C4-2B (cell line): ENCODE measurements at regions not wholly inside any gene's neighbourhood (a gene's known extent, or its start where the extent isn't known, plus 50 kb on each side); places are given as distances from the start of the nearest gene placed in this dataset.

ENCODE experiments used
- H3K27ac ChIP-seq: fragments of 450-650 bp; 2 replicates; pipeline ENCODE4 v1.5.1; 2017
- ZFX ChIP-seq: fragments of 450-650 bp; IDR thresholded peaks from 2 replicates; pipeline ENCODE4 v1.6.1; 2017
- TF ChIP-seq, protein P1 (sequence below): fragments of 450-650 bp; conservative IDR thresholded peaks from 2 replicates; pipeline ENCODE4 v1.5.1; 2017; ENCODE audit warnings: mild to moderate bottlenecking

DNA sequence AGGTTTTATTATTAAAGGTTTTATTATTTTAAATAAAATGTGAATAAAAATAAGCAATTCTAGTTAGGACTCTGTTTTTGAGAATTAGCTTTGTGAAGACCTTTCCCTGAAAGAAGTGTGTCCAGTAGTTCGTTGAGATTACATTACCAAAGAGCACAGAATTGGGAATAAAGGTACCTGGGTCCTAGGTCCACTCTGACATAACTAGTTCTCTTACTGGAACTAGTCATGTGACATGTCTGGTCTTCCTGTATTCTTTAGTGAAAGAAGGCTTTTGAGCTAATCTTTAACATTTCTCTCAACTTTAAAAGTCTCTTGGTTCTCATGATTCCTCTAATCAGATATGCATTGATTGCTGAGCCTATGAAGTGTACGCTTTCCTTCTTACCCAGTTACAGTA lies 292.0 kb upstream of the SMIM31 start:
- TF ChIP-seq, protein P1, sequence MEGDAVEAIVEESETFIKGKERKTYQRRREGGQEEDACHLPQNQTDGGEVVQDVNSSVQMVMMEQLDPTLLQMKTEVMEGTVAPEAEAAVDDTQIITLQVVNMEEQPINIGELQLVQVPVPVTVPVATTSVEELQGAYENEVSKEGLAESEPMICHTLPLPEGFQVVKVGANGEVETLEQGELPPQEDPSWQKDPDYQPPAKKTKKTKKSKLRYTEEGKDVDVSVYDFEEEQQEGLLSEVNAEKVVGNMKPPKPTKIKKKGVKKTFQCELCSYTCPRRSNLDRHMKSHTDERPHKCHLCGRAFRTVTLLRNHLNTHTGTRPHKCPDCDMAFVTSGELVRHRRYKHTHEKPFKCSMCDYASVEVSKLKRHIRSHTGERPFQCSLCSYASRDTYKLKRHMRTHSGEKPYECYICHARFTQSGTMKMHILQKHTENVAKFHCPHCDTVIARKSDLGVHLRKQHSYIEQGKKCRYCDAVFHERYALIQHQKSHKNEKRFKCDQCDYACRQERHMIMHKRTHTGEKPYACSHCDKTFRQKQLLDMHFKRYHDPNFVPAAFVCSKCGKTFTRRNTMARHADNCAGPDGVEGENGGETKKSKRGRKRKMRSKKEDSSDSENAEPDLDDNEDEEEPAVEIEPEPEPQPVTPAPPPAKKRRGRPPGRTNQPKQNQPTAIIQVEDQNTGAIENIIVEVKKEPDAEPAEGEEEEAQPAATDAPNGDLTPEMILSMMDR = no peak
- no peak for TF ChIP-seq ZFX
- H3K27ac ChIP-seq = no peak overlapping the region

- no peak overlapping the region for H3K27ac ChIP-seq
- no peak for TF ChIP-seq ZFX
- TF ChIP-seq, protein P1 = no peak
These were observed 291.5 kb upstream of the SMIM31 start for GRCh38 chr4:164462471-164462870.

DNA sequence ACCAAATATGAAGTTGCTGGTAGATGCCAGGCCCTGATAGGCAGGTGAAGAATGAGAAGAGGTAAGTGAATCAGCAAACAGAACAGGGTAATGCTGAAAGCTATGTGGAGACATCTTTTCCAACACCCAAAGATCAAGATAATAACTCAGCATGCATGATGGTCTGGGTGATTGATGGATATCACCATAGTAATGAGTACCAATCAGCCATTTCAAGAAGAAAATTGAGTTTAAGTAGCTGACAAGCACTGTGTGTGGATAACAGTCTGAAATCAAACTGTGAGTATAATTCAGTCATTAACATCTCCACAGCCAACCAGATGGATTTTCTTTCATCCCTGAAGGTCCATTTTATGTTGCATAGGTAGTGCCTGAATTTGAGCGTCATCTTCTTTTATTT lies 289.6 kb upstream of the SMIM31 start:
- TF ChIP-seq ZFX = no peak
- TF ChIP-seq, protein P1 = no peak
- H3K27ac ChIP-seq = no peak overlapping the region

GRCh38 chr4:164467493-164467892 lies 286.4 kb upstream of the SMIM31 start:
- H3K27ac ChIP-seq = no peak overlapping the region
- TF ChIP-seq ZFX = no peak
- TF ChIP-seq, protein P1 = no peak

DNA sequence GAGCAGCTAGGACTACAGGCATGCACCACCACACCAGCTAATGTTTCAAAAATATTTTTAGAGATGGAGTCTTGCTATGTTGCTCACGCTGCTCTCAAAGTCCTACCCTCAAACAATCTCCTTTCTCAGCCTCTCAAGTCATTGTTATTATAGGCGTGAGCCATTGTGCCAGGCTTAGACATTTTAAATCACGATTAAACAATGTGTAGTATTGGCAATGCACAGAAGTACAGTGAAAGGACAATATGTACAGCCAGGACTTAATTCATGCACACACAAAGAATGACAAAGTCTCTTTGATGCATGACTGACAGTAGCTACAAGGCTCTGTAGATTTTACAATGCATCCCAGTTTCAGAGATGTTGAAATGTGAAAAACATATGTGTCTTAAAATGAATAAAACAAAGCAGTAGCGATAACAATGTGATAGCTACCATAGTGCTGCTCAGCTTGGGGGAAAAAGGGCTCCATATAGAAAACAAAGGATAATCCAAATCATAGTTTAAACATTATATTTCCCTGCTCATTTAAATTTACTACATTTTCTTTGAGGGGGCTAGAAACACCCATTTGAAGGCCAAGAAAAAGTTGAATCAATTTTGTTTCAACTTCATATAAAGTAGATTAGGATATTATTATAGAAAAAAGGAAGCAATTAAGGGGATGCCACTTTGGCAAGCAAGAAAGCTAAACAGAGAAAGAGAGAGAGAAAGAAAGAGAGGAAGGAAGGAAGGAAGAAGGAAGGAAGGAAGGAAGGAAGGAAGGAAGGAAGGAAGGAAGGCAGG lies 272.4 kb upstream of the SMIM31 start:
- TF ChIP-seq, protein P1 = no peak
- TF ChIP-seq ZFX = no peak
- no peak overlapping the region for H3K27ac ChIP-seq

DNA sequence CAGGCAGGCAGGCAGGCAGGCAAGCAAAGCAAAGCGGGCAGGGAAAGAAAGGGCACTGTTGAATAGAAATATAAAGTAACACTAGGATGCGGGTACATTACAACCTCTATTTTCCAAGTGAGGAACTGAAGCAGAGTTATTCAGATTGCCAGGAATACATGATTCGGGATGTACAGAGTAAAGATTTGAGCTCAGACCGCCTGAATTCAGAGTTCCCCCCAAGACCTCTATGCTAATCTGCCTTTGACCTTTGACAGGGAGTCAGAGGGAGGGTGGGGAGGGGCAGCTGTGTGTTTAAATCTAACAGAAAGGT lies 271.9 kb upstream of the SMIM31 start:
- H3K27ac ChIP-seq = no peak overlapping the region

GRCh38 chr4:164482758-164483157 lies 271.2 kb upstream of the SMIM31 start:
- no peak overlapping the region for H3K27ac ChIP-seq
- TF ChIP-seq ZFX = no peak
- TF ChIP-seq, protein P1 = no peak

More for the DNA sequence above, 271.9 kb upstream of the SMIM31 start:
- no peak for TF ChIP-seq ZFX
- TF ChIP-seq, protein P1 = no peak
